Chondrocyte (in vitro differentiated cells): ENCODE measurements at regions not wholly inside any gene's neighbourhood (a gene's known extent, or its start where the extent isn't known, plus 50 kb on each side); places are given as distances from the start of the nearest gene placed in this dataset.

Experiments
- DNase-seq: peaks from one replicate; pipeline ENCODE4 v3.0.0; 2021; ENCODE audit warnings: mixed read lengths, low spot score
- H3K27ac Mint-ChIP-seq: one replicate; pipeline ENCODE4 v1.8.0; 2021; ENCODE audit warnings: mild to moderate bottlenecking, moderate library complexity, mixed read lengths; ENCODE audit not compliant: unreplicated experiment
- H3K27me3 Mint-ChIP-seq: 2 replicates; pipeline ENCODE4 v1.8.0; 2021; ENCODE audit warnings: low read depth, mixed read lengths
- H3K36me3 Mint-ChIP-seq: 2 replicates; pipeline ENCODE4 v1.8.0; 2021; ENCODE audit warnings: low read depth, mixed read lengths
- H3K4me1 Mint-ChIP-seq: 2 replicates; pipeline ENCODE4 v1.8.0; 2021; ENCODE audit warnings: low read depth, mild to moderate bottlenecking, mixed read lengths
- H3K4me3 Mint-ChIP-seq: one replicate; pipeline ENCODE4 v1.8.0; 2021; ENCODE audit warnings: mild to moderate bottlenecking, moderate library complexity, mixed read lengths; ENCODE audit not compliant: unreplicated experiment
- H3K9me3 Mint-ChIP-seq: 2 replicates; pipeline ENCODE4 v1.8.0; 2021; ENCODE audit warnings: low read depth, mixed read lengths
- CTCF ChIP-seq: fragments of 200-600 bp; sonication (generic); IDR thresholded peaks from 2 replicates; pipeline ENCODE4 v1.5.0; 2021; ENCODE audit warnings: antibody characterized with exemption, mild to moderate bottlenecking, moderate library complexity

- no peaks in the 10 kb centered on the region for H3K9me3 Mint-ChIP-seq
- TF ChIP-seq CTCF, result no peak
- peak overlapping the region; percentile 46 for H3K27ac Mint-ChIP-seq
- no peaks in the 10 kb centered on the region for H3K36me3 Mint-ChIP-seq
- H3K4me1 Mint-ChIP-seq, result peaks cover 56% of the 10 kb centered on the region
- no peak for DNase-seq
- H3K27me3 Mint-ChIP-seq, result no peaks in the 10 kb centered on the region
- H3K4me3 Mint-ChIP-seq, result no peak overlapping the region
Observed at GRCh38 chr4:181968371-181968770, 274.8 kb upstream of the TENM3 start.

- H3K4me1 Mint-ChIP-seq, result peaks cover 62% of the 10 kb centered on the region
- no peak for TF ChIP-seq CTCF
- H3K27me3 Mint-ChIP-seq, result no peaks in the 10 kb centered on the region
- DNase-seq, result no peak
- no peaks in the 10 kb centered on the region for H3K36me3 Mint-ChIP-seq
- no peaks in the 10 kb centered on the region for H3K9me3 Mint-ChIP-seq
- H3K27ac Mint-ChIP-seq, result no peak overlapping the region
- no peak overlapping the region for H3K4me3 Mint-ChIP-seq
Observed at GRCh38 chr4:181969151-181969550, 274.1 kb upstream of the TENM3 start.

- H3K27me3 Mint-ChIP-seq, result no peaks in the 10 kb centered on the region
- no peak for DNase-seq
- H3K9me3 Mint-ChIP-seq, result no peaks in the 10 kb centered on the region
- no peak overlapping the region for H3K27ac Mint-ChIP-seq
- peaks cover 3% of the 10 kb centered on the region for H3K36me3 Mint-ChIP-seq
- TF ChIP-seq CTCF, result no peak
- H3K4me1 Mint-ChIP-seq, result peaks cover 62% of the 10 kb centered on the region
- no peak overlapping the region for H3K4me3 Mint-ChIP-seq
Observed at GRCh38 chr4:181970366-181970765, 272.8 kb upstream of the TENM3 start.

GRCh38 chr4:181971411-181971810 lies 271.8 kb upstream of the TENM3 start:
- Mint-ChIP-seq H3K4me1 (peaks cover 52% of the 10 kb centered on the region), H3K4me3 (no peak overlapping the region), H3K9me3 (no peaks in the 10 kb centered on the region), H3K27ac (peak overlapping the region; percentile 63), H3K27me3 (no peaks in the 10 kb centered on the region), H3K36me3 (peaks cover 4% of the 10 kb centered on the region)
- no peak for TF ChIP-seq CTCF
- no peak for DNase-seq

GRCh38 chr4:181971973-181972372 lies 271.2 kb upstream of the TENM3 start:
- Mint-ChIP-seq H3K36me3 (peaks cover 8% of the 10 kb centered on the region), H3K27me3 (no peaks in the 10 kb centered on the region), H3K27ac (no peak overlapping the region), H3K4me1 (peaks cover 47% of the 10 kb centered on the region), H3K4me3 (no peak overlapping the region), H3K9me3 (no peaks in the 10 kb centered on the region)
- no peak for DNase-seq
- TF ChIP-seq CTCF, result no peak
